ENCODE measurements at regions not wholly inside any gene's neighbourhood (a gene's known extent, or its start where the extent isn't known, plus 50 kb on each side); places are given as distances from the start of the nearest gene placed in this dataset.
A peak's percentile ranks its signal among the peaks of the same experiment; 100 is the strongest.

DNA sequence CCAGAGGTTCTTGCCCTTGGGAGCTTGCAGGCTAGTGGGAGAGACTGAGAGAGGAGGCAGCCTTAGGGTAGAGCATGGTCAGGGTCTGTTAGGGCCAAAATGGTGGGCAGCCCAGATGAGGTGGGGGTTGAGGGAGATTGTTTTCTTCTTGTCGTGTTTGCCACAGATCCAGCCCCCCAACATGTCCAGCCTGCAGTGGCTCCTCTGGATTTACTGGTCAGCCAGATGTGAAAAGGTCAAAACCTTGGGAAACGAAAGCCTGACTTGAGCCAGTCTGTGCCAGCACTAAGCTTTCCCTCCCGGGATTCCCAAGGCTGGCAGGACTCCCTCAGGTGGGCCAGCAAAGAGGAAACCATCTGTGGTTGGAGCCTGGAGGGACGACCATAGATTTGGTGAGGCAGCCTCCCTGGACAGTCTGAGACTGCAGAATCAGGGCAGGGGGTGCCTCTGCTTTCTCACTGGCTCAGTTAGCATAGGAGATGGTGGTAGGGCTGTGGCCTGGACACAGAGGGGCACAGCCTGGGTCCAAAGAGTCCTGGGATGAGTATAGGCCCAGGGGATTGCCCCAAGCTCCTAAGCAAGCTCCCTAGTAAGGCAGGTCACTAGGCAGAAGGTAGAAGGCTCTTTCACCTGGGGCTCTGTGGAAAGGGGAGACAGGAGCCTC lies 51.2 kb upstream of the PRR23C start:
- DNase-seq: no peak

DNA sequence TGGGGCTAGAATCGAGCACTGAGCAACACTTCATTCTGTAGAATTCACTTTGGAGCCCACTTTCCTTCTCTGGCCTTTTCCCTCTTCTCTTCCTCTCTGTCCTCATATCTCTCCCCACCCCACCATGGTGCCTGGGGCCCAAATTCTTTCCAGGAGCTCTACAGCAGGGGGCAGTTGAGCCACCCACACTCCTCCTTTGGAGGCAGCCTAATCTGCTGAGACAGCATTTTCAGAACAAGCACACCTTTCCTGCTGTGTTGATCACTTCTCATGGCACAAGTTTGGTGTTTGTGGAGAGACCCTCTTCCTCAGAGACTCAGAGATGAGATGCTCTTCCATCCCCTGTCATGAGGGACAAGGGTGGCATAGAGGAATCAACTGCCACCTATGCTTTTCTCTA lies 52.0 kb upstream of the PRR23C start:
- no peak for DNase-seq

DNA sequence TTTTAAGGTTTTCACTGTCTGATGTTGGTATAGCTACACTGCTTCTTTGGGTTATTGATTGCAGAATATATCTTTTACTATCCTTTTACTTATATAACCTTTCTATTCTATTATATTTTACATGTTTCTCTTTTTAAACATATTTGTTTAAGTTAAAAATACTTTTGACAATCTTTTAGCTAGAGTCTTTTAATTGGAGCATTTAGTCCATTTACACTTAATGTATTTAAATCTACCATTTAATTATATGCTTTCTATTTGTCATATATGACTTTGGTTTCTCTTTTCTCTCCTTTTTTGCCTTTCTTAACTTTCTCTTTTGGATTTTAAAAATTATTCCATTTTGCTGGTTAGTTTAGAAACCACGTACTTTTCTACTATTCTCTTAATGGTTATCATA lies 53.7 kb upstream of the PRR23C start:
- no peak for DNase-seq

DNA sequence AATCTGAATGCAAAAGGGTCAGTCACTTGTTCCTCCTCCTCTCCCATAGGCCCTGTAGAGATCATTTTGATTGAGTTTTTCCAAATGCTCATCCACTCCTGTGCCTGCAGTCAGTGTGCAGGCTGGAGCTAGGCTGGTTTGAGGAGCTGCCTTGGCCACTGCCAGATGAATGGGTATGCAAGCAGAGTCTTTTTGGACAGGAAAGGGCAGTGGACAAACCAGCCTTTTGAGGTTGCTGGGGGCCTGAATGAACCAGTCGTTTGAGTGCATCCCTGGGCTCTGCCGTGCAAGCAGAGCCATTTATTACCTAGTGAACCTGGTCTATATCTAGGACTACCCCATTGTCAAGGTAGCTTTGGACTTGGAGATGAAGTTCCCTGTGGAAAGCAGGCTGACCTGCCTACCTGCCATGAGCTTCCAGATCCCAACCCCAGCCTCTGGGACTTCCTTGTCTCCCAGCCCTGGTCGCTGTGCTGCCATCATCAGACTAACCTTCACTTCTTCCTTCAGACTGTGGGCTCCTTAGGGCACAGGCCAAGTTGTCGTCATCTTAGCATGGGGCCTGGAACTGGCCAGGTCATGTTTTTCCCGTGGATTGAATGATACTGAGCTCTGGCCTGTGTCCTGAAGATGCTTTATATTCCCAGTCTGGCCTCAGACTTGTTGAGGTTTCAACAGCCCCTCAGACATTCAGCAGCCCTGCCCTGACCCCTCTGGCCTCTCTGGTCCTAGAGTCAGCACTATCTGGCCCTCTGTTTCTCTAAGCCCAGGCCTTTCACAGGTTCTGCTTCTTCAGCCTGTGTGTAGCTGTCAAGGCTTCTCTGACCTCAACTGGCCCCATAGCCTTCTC lies 55.5 kb upstream of the PRR23C start:
- no peak for DNase-seq

DNA sequence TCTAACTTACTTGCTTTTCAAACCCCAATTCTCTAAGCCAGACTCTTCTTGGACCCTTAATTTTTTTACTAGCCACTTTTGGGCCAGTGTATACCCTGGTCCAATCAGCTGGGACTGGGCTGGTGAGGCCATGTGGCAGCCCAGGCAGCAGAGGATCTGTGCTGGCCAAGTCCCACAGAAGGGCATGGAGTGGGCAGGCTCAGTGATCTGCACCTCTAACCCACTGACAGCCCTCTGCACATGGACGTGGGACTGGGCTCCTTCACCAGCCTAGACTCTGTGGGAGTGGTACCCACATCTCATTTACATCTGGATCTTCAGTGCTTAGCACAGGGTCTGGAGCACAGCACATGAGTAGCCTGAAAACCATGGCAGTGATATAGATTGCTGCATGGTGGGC lies 56.1 kb upstream of the PRR23C start:
- no peak for DNase-seq

DNA sequence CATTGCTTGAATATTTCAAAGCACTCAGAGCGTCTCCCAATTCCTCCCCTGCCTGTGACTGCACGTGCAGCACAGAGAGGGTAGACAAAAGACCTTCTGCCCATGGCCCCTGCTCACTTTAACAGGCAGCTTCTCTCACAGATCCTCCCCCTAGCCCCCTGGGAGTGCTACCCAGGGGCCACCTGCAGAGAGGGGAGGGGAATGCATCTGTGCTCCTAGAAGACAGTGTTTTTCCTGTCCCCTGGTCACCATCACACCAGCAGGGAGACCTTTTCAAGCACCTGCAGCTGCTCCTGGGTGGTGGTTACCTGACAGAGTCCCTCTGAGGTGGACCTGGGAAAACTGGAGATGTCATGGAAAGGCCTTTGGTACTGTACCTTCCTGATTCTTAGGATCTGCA lies 56.7 kb upstream of the PRR23C start:
- no peak for DNase-seq

DNA sequence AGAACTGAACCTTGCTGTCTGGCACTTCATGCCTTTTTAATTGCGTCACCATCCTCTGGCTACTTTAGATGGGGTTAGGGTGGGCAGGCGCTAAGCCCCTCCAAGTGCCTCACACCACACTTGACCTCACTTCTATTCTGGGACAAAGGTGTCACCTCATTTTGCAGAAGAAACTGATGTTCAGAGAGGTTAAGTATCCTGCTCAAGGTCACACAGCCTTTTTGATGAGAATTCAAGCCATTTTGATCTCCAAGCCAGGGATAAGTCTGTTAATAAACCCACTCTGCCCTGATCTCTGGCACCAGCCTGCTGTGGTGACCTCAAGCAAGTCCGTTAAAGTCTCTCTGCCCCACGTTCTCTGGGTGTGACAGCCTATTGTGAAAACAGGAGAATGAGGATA lies 58.8 kb upstream of the PRR23C start:
- DNase-seq: no peak

DNA sequence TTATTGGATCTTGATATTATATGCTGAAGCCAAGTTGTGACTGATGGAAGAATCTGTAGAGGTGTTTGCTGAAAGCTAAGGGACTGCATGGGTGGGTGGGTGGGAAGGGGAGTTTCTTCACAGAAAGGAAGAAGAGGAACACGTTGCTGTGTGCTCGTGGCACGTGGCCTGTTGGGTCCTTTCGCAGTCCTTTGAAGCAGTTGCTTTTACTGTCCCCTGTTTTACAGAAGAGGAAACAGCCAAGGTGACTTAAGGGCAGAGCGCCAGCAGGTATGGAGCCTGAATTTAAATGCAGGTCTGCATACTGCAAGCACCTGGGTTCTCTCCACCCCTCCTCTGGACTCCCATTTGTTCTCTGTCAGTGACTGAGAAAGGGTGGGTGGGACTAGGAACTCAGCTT lies 59.4 kb upstream of the PRR23C start:
- DNase-seq: no peak

DNA sequence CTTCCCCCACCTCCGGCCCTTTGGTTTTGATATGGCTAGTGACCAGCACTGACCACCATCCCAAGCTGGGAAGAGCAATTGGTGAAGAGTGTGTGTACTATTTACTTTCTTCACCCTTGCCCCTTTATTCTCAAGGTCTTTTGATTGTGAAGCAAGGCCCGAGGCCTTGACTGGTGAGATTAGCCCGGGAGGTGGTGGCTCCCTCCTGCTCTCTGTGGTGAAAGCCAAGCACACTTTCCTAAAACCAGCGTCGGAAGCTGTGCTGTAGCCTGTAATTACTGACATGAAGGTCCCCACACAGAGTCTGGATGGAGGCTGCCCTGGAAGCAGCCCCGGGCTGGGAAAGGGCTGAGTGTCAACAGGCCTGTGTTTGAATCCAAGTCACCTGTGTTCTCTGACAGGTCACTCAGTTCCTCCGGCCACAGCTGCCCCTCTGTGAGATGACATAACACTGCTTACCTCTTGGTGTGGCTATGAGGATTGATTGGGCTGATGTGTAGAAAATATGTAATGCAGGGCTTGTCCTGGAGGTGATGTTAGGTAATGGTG lies 60.5 kb upstream of the PRR23C start:
- DNase-seq: peak; percentile 33

DNA sequence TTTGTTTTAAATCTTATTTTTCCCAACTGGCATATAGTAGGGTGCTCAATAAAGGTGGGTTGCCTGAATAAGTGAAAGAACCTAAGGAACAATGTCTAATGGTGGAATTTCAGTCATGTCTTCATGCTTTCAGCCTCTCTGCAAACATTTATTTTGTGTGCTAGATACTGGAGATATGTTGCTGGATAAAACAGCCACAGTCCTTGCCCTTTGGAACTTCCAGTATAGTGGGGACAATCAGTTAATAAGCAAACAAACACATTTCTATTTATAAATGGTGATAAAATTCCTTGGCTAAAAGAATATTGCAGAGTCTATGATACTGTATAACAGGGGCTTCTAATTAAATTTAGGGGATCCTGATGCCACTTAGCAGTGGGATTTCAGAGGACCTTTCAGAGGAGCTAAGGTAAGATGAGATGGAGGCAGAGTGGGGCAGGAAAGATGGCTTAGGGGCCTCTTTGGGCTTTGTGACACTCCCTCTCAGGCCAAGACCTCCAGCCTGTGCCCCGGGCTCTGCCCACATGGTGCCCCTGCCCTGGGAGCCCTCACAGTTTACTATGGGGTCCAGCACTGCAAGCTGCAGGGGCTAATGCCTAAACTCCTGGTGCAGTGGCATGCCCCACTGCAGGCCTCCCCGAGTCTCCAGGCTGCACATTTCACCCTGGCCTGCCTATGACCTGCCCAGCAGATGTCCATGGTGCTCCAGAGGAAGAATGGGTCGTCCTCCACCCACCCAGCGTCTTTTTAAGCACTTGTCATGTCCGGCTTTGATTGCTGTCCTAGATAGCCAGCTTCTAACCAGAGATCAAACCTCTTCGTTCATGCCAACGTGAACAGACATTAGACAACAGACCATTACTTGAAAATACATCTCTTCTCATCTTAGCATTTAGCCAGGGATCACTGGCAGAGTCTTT lies 61.6 kb upstream of the PRR23C start:
- peak; percentile 21 for DNase-seq

DNA sequence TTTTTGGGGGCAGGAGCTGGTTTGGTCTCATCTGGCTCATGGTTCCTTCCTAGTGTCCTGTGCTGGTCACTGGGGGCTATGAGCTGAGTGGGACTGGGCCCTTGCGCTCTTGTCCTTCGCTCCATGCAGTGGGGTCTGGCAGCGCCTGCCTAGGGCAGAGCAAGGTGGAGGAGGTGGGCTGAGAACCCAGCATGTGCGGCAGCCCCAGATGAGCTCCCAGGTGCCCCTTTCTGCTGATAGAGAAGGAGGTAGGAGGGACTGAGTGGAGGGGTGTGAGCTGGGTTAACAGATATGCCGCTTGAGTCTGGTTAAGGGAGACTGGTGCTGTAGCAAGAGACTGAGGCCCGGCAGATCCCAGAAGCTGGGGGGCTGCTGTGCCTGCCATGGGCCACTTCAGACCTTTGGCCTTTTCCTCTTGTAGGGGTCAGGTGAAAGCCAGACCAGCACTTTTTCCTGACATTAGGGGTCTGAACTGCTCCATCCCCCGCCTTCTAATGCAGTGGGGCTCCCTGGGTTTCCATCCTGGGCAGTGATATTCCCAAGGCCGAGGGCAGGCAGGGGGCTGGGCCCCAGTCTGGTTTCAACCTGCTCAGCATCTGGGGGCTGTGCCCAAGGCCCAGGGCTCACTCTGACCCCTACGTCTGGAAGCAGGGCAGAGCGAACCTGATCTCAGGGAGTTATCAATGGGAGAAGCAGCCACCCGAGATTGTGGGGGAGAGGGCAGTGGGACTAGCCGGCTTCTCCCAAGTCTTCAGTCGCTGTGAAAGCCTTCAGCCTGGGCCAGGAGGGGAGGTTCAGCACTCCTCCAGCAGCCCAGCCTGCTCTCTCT lies 62.9 kb upstream of the PRR23C start:
- DNase-seq: peak; percentile 21

DNA sequence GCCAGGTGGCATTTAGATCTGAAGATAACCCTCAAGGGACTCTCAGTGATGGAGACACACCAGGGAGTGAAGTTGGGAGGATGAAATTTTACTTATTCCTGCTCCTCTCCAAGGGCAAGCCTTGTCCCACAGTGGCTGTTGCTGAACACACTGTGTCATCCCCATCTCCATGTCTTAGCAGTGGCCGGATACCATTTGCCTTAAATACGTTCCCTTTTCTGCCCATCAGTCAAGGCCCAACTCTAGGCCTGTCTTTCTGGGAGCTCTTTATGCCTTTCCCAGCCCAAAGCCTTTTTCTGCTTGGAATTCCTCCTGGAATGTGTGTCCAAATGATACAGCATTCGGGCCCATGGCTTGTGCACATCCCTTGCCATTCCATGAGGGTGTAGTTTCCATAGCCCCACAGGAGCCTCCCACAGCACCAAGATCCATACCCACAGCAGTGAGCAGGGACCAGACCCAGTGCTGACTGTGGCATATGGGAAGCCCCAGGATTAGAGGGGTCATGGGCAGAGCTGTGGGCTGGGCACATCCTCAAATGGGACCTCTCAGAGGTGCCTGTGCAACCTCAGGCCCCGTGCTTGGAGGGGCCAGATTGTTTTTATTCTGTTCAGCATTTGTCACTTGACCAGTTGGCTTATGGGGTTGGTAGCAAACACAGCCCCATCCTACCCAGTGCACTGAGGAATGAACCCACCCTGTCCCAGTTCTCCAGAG lies 63.7 kb upstream of the PRR23C start:
- DNase-seq: peak; percentile 13

DNA sequence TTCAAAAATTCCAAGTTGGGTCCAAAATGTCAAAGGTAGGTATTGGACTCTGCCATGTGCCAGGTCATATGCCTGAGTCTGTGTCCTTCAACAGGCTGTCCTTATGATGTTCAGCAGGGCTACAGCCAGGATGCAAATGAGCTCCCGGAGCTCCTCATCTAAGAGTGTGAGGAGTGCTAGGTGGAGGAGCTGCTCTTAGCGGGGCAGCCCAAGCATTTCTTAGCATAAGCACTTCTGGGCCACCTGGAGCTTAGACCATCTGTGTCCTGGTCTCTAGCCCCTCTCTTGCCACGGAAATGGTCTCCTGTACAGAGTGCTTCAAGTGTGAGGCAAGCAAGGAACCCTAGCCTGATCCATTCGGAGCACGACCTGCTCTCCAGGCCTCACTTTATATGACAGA lies 64.6 kb upstream of the PRR23C start:
- peak; percentile 30 for DNase-seq

DNA sequence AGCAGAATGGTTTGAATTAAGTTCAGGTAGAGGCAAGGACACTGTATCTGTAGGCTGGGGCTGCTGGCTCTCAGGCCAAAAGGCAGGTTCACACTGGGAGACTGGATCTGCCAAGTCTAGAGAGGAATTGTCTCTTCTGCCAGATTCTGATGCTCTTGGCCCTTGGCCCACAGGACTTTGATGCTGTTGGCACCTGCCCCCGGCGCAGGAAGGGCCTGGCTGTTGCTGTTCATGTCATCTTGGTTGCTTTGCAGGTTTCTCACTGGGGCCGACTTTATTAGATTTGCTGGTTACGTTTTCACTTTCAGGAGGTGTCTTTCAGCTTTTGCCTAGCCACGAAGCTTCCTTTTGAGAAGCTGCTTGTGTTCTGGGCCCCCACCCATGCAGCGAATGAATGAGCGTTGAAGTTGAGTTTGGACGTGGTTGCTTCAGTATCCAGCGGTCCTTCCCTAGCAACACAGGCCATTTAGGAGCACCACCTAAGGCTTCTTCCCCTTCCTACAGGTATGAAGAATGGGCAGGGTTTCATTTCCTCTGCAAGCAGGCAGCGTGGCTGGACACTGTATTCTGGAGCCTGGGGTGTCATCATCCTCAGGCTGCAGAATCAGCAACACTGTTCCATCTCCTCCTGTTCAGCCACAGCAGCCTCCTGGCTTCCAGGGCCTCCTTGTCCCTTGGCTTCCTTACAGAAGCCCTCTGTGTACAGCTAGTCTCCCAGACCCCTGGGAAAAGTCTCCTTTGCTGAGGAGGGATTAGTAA lies 65.6 kb upstream of the PRR23C start:
- DNase-seq: peak; percentile 26

DNA sequence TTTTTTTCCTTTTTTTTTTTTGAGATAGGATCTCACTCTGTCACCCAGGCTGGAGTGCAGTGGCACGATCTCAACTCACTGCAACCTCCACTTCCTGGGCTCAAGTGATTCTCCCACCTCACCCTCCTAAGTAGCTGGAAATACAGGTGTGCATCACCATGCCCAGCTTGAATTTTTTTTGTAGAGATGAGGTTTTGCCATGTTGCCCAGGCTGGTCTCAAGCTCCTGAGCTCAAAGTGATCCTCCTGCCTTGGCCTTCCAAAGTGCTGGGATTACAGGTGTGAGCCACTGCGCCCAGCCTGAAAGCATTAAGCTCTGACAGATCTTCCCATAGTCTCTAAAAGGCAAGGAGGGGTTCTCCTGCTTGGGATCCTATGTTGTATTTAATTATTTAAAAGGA lies 66.2 kb upstream of the PRR23C start:
- peak; percentile 24 for DNase-seq

DNA sequence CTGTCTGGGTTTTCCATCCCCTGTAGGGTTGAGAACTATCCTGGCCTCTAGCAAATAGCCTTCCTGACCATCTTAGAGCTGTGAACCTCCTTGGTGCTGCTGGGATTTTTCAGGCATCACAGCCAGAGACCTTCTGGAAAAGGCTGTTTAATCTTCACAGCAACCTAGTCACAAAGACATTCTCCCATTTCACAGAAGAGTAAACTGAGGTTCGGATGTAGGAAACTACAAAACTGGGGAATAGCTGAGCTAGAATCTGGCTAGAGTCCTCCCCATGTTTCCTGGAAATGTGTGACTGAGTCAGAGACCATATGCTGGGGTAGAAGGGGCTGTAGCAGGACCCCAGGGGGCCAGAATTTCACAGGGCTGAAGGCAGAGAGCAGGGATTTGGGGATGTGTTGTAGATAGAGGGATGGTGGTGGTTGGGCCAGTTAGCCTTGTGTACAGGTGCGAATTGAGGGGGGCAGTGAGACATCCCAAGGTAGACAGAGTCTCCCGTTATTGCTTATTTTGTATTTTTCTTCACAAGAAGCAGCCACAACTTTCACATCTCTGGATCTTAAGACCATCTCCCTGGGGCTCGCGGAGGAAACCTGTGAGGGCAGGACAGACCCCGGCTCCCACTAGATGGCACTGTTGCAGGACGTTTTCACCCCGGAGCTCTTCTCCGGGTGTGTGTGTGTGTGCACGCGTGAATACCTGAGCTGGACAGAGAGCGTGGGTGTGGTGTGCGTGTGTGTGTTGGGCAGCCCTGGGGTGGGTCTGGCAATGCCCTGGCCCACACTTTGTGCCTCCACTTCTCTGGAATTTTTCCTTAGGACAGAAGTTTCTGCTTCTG lies 66.9 kb upstream of the PRR23C start:
- peak; percentile 76 for DNase-seq

DNA sequence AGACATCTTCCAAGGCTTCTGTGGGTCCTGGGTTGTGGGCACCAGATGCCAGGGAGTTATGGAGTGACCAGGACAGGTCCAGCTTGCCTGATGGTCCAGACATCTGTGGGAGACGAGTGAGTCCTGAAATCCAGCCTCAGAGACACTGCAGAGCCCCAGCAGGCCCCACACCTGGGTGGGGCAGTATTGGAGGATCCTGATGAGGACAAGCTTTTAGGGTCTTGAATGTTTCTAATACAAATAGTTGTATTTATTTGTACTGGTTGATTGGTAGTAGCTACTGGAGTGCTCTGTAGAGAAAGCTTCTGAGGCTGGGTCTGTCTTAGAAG lies 67.5 kb upstream of the PRR23C start:
- no peak for DNase-seq

DNA sequence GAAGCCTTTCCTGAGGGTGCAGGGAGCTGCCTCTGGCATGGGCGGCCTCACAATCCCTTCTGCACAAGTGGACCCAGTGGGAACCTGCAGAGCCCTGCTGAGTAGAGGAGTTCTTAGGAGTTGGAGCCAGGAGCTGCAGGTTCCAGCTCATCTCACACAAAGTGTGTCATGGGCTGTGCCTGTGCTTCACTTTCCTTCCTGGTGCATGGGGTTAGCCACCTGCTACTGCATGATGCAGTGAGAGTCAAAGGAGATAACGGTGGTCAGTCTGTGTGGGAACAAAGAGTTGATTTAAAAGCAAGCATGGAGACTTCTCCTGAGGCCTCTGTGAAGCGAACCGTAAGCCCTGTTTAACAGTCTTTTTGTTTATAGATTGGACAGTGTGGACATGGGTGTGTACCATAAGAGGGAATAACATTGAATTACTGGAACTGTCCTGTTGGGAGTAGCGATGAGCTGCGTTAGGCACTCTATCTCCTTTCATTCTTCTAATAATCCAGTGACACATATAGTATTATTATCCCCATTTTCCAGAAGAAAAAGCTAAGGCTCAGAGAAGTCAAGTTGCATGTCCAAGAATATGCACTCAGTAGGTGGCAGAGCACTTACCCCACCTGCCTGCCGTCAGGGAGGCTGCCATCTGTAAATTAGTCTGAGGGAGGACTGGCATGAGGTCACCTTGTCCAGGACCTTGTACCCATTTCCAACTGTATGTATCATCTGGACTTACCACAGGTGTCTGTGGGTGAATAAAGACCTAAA lies 68.7 kb upstream of the PRR23C start:
- peak; percentile 52 for DNase-seq

DNA sequence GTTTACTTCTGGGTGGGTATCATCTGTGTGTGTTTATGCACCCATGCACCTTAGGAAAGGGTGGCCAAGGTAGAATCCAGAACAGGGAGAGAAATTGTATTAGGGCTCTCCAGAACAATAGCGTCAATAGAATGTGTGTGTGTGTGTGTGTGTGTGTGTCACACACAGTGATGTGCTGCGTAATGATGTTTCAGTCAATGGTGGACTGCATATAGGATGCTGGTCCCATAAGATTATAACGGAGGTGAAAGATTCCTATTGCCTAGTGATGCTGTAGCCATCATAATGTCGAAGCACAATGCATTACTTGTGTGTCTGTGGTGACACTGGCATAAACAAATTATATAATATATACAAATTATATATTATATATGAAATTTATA lies 69.3 kb upstream of the PRR23C start:
- DNase-seq: no peak
